Stimulated activated CD8-positive, alpha-beta memory T cell treated with anti-CD3 and anti-CD28 coated beads, Interleukin-4, amount 100 ng/mL, for 24 hours (primary cell): ENCODE measurements at regions not wholly inside any gene's neighbourhood (a gene's known extent, or its start where the extent isn't known, plus 50 kb on each side); places are given as distances from the start of the nearest gene placed in this dataset.
"Not testable (repeated sequence)": the region's sequence is repeated elsewhere in the genome, so short reads cannot be mapped to it uniquely, and the experiment has no call there.

Source experiments
- DNase-seq: peaks from one replicate; pipeline ENCODE4 v3.0.0-alpha.2; 2020; ENCODE audit warnings: low read depth

DNA sequence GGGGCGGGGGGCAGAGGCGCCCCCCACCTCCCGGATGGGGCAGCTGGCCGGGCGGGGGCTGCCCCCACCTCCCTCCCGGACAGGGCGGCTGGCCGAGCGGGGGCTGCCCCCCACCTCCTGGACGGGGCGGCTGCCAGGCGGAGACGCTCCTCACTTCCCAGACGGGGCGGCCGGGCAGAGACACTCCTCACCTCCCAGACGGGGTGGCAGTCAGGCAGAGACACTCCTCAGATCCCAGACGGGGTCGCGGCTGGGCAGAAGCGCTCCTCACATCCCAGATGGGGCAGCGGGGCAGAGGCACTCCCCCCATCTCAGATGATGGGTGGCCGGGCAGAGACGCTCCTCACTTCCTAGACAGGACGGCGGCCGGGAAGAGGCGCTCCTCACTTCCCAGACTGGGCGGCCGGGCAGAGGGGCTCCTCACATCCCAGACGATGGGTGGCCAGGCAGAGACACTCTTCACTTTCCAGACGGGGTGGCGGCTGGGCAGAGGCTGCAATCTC lies 240.1 kb downstream of the NPIPA7 start:
- DNase-seq, result not testable (repeated sequence)

DNA sequence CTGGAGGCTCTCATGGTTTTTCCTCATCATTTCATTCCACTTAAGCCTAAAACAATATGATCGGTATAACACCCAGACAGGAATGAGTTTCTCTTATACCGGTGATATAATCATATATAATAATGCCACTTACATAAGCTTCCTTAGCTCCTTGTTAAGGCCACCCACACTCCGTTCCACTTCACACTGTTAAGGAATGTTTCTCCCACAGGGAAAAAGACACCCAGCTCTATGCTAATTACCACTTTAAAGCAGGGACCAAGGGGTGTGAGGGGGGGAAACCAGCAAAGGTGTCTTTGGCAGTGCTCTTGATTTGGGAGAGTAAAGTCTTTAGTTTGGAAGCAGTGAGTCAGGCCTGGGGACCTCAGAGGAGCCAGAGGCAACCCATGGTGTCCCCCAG lies 245.4 kb downstream of the NPIPA7 start:
- DNase-seq, result not testable (repeated sequence)

DNA sequence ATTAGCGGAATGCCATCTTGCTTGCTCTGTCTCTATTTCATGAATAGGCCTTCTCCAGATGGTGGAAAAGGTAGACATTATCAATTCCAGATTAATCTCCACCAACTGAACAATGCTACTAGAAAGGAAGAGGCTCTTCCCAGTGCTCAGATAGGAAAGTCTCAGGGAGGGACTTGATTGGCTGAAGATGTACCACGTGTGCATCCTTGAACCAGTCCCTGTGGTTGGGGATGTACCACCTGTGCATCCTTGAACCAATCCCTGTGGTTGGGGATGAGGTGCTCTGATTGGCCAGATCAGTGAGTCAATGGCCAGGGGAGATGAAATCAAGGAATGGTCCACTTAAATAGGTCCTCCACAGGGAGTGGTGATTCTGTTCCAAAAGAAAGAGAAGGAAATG lies 246.2 kb downstream of the NPIPA7 start:
- not testable (repeated sequence) for DNase-seq

DNA sequence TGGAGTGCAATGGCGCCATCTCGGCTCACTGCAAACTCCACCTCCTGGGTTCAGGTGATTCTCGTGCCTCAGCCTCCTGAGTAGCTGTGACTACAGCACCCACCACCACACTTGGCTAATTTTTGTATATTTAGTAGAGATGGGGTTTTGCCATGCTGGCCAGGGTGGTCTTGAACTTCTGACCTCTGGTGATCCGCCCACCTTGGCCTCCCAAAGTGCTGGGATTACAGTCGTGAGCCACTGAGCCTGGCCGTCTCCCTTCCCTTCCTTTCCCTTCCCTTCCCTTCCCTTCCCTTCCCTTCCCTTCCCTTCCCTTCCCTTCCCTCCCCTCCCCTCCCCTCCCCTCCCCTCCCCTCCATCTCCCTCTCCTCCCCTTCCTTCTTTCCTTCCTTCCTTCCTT lies 248.9 kb downstream of the NPIPA7 start:
- DNase-seq, result not testable (repeated sequence)

DNA sequence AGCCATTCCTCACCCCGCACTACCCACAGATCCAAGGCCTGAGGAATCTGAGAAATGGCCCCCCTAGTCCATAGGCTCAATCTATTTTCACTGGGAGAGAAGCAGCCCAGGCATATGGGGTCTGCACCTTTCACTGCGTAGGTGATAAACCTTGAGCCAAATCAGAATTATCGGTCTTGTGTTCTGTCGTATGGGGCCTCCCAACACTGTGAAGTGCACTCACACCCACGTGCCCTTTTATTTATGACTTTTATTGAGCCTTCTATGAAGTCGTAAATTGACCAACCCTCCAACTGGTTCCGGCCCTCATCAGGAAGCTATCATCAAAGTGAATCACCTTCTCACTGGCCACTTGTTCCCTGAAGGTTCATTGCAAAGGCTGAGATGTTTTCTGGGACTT lies 259.3 kb downstream of the NPIPA7 start:
- not testable (repeated sequence) for DNase-seq

DNA sequence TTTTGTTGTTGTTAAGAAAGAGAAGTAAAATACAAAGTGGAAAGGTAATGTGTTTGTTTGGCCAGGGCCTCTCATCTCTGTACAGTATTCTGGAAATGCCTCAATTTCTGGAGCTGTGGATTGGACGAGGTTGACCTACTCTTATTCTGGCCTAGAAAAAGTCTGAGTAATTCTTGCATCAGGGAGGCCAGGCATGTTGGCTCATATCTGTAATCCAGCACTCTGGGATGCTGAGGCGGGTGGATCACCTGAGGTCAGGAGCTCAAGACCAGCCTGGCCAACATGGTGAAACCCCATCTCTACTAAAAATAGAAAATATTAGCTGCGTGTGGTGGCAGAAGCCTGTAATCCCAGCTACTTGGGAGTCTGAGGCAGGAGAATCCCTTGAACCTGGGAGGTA lies 259.8 kb downstream of the NPIPA7 start:
- not testable (repeated sequence) for DNase-seq

DNA sequence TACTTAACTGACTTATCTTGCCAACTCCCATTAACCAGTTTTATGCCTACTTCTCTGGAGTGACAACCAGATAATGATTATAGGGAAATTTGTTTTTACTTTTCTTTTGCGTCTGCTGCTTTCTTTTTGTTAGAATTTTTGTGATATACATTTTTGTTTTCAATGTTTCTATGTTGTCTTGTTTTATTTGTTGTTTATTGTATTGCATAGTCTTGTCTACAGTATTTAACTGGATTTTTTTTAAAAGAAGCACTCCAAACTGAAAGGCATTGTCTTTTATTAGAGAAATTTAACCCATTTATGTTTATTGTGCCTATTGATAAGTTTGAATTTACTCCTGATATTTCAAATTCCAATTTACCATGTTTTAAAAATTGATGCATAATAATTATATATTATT lies 264.9 kb downstream of the NPIPA7 start:
- DNase-seq, result not testable (repeated sequence)

DNA sequence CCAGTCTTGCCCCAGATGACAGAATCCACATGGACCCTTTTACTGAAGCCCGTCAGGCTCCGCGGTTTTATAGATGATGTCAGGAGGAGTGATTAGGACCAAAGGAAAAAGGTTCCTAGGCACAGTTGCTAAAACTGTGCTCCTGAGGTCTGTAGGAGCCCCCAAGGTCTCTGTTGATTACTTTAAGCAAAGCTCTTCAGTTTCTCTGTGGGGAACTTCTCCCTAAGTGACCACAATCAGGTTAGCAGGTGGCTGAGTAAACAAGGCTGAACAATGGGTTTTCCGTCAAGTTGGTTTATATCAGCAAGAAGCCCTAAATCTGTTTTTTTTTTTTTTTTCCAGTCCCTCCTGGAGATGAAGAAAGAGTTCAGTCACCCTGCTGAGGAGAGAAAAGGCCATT lies 269.1 kb downstream of the NPIPA7 start:
- DNase-seq, result not testable (repeated sequence)

DNA sequence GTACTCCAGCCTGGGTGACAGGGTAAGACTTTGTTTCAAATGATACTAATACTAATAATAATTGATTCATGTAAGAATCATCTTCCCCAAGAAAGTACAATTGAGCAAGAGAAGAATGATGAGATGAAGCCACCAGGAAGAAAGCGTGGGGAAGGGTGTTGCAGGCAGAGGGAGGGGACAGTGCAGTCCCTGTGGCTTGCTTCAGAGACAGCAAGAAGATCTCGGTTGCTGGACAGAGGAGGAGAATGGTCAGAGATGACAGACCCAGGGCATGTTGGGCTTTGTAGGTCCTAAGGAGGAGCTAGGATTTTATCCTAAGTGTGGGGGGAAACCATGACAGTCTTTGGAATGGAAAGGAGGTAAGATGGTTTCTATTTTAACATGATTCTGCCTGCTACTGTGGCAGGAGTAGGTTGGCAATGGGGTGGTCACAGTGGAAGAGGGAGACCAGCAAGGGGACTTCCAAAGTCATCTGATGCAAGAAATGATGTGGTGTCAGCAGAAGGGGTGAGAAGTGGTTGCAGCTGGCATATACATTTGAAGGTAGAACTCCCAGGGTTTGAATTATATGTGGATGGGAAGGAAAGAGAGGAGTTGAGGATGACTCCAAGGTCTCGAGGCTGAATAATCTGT lies 293.4 kb downstream of the NPIPA7 start:
- DNase-seq, result not testable (repeated sequence)

DNA sequence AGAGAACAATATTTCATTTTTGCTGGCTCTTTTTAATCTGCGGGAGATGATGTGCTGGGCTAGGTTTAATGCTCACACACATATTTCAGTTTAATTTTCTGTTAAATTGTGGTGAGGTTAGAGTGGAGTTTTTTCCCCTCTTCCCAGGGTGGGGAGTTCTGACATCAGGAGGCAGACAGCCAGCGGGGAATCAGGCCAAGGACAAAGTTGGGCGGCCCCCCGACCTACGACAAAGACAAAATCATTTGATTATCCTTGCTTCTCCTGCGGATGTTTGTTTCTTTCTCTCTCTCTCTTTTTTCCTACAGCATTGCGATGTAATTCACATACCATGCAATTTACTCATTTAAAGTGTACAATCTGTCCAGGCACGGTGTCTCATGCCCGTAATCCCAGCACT lies 295.9 kb downstream of the NPIPA7 start:
- not testable (repeated sequence) for DNase-seq

DNA sequence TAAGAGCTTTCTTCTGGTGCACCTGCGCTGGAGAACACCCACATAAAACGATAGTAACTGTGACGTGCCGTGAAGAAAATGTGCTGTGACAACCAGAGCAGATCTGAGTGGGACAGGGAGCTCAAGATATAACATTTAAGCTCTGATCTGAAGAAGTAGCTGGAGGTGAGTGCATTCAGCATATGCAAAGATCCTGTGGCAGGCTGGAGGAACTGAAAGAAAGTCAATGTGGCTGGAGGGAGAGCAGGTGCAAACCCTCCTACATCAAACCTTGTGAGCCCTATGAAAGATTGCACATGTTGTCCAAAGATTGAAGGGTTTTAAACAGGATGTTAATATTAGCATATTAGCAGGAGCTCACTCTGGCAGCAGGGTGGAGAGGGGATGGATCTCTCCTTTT lies 342.9 kb downstream of the NPIPA7 start:
- DNase-seq, result not testable (repeated sequence)

DNA sequence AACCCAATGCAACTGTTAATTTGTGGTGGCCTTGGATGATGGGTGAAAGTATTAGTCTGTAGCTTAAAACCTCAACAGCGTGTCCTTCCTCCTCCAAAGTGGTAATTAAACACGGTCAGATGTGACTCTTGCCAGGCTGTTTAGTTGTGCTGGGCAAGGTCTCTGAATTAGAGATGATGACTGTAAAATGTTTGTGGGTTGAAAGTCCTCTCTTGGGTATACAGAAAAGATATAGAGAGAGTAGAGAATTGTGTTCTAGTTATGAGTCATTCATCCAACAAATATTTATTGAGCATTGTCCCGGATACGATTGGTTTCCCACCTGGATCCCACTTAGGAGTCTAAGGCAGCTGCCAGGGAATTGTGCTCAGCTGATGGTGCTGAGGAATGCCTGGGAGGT lies 343.7 kb downstream of the NPIPA7 start:
- DNase-seq, result not testable (repeated sequence)

DNA sequence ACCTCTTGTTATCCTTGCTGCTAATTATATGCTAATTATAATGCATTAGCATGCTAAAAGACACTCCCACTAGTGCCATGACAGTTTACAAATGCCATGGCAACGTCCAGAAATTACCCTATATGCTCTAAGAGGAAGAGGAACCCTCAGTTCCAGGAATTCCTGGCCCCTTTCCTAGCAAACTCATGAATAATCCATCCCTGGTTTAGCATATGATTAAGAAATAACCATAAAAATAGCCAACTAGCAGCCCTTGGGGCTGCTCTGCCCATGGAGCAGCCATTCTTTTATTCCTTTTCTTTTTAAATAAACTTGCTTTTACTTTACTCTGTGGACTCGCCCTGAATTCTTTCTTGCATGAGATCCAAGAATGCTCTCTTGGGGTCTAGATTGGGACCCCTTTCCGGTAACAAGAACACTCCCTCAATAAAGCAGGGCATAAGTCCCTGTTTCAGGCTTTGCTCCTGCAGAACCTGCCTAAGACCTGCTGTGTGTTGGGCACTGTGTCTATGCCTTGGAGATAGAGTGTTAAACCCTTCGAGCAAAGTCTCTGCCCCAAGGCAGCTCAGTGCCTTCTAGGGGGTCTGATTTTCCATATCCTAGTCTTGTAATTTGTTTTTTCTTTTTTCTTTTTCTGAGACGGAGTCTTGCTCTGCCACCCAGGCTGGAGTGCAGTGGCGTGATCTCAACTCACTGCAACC lies 345.0 kb downstream of the NPIPA7 start:
- not testable (repeated sequence) for DNase-seq

DNA sequence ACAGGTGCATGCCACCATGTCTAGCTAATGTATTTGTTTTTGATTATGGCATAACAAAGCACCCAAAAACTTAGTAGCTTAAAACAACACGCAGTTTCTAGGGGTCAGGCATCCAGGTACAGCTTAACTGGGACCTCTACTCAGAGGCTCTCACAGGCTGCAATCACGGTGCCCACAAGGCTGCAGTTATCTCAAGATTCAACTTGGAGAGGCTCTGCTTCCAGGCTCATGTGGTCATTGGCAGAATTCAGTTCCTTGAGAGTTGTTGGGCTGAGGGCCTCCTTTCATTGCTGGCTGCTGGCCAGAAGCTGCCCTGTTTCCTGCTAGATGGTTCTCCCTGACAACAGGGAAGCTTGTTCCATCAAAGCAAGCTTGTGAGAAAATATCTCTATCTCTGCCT lies 348.1 kb downstream of the NPIPA7 start:
- DNase-seq, result not testable (repeated sequence)

DNA sequence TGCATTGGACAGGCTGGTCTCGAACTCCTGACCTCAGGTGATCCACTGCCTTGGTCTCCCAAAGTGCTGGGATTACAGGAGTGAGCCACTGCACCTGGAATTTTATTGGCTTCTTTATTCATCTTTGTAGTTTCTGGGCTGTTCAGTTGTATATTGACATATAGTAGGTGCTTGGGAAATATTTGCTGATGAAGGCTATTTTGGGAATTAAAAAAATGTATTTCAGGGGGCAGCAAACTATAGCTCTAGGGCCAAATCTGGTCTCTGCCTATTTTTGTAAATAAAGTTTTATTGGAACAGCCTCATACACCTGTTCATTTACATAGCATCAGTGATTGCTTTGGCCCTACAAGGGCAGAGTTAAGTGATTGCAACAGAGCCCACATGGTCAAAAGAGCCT lies 363.6 kb downstream of the NPIPA7 start:
- not testable (repeated sequence) for DNase-seq

DNA sequence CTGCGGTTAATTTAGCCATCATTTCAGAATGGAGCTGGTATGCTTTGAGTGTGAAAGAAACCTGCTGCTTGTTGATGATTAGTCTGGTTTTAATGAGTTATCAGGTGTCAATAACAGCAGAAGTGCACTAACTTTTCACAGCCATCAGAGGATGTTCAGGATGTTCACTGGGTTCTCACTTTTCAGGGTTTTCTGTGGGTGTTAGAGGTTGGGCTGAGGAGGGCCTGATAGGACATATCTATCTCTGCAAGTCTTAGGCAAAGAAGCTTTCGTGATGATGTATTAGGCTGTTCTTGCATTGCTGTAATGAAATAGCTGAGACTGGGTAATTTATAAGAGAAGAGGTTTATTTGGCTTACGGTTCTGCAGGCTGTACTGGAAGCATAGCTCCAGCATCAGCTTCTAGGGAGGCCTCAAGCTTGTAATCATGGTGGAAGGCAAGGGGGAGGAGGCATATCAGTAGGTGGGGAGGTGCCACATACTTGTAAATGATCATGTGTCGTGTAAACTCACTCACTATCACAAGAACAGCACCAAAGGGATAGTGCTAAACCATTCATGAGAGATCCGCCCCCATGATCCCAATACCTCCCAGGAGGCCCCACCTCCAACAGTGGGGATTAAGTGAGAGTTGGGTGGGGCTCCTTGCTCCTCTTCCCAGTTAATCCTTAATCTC lies 376.2 kb downstream of the NPIPA7 start:
- not testable (repeated sequence) for DNase-seq

DNA sequence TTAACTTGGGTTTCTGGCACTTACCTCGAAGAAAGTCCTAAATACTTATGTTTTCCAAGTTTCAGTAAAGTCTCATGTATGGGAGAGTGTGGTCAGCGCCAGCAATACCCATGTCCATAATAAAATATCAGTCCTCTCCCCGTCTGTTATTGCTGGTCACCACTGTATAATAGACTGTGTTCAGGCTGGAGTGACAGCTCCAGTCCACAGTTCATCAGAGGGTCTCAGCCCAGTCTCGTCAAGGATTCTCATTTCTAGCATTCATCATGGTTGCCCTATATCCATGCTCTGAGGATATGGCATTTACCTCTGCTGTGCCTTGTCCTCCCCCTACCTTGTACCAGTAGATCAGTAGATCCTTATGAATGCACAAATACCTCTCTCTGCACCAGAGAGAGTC lies 384.5 kb downstream of the NPIPA7 start:
- no peak for DNase-seq

DNA sequence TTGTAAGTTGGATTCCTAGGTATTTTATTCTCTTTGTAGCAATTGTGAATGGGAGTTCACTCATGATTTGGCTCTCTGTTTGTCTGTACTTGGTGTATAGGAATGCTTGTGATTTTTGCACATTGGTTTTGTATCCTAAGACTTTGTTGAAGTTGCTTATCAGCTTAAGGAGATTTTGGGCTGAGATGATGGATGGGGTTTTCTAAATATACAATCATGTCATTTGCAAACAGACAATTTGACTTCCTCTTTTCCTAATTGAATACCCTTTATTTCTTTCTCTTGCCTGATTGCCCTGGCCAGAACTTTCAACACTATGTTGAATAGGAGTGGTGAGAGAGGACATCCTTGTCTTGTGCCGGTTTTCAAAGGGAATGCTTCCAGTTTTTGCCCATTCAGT lies 391.8 kb downstream of the NPIPA7 start:
- not testable (repeated sequence) for DNase-seq

DNA sequence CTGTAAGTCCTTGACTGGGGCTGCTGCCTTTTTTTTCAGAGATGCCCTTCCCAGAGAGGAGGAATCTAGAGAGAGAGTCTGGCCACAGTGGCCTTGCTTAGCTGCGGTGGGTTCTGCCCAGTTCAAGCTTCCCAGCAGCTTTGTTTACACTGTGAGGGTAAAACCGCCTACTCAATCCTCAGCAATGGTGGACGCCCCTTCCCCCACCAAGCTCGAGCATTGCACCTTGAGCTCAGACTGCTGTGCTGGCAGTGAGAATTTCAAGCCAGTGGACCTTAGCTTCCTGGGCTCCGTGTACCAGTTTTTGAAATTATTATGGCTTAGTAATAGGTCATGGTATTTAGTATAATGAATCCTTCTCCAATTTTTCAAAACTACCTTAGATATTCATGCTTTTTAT lies 395.4 kb downstream of the NPIPA7 start:
- DNase-seq, result no peak

DNA sequence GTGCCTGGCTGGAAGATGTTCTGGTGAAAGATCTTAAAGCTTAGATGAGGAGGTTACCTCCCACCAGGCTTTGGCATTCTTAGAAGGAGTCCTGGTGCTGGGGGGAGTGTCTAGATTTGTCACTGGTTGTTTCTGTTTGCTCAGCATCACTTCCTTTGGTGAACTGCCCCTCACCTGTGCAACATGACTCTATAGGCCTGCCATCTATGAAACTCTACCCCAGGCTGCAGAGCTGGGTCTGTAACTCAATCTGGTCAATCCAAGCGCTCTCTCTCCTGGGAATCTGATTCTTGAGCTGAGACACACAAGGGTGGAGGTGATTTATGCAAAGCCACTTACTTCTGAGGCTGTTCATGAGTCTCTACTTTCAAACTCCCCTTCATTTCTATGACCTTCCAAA lies 399.4 kb downstream of the NPIPA7 start:
- DNase-seq, result no peak

DNA sequence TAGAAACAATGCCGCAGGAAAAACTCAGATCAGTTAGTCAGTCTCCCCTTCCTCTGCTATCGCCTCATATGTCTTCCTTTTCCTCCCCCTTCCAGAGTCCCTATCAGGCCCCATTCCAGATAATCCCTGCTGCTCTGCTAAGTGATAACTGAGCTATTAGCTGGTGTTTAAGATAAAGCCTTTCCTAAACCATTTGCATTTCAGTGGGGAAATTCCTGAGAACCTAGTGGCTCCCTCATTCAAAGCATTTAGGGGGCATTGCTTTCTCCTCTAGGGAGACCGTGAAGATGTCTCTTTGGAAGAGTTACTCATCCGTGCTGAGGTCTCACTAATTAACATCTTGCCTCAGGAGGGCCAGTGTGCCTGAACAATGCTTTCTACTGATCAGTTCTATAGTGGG lies 401.6 kb downstream of the NPIPA7 start:
- DNase-seq, result no peak

DNA sequence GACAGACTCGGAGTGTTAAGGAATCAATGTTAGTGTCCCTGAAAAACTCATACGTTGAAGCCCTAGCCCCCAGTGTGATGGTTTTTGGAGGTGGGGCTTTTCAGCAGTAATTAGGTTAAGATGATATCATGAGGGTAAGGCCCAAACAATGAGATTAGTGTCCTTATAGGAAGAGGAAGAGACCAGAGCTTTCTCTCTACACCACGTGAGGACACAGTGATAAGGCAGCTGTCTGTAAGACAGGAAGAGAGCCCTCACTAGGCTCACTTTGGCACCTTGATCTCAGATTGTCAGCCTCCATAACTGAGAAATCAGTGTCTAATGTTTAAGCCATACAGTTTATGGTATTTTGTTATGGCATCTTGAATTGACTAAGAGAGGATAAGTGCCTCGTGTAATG lies 403.2 kb downstream of the NPIPA7 start:
- no peak for DNase-seq

DNA sequence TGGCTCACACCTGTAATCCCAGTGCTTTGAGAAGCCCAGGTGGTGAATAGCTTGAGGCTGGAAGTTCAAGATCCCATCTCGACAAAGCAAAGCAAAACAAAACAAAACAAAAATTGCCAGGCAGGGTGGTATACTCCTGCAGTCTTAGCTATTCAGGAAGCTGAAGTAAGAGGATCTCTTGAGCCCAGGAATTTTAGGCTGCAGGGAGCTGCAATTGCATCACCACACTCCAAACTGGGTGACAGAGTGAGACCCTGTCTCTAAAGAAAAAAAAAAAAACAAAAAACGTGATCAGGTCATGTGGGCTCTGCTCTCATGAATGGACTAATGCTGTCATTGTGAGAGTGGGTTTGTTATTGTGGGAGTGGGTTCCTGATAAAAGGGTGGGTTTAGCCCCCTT lies 409.1 kb downstream of the NPIPA7 start:
- no peak for DNase-seq
